HL-60 (cell line): ENCODE measurements at regions not wholly inside any gene's neighbourhood (a gene's known extent, or its start where the extent isn't known, plus 50 kb on each side); places are given as distances from the start of the nearest gene placed in this dataset.

ENCODE experiments used
- DNase-seq, 2 experiments: peaks; one replicate each; pipeline ENCODE4 v3.0.0-alpha.2; 2010 to 2020; ENCODE audit warnings: low read depth in 1 of 2, low spot score in 1 of 2
- H3K27ac ChIP-seq: fragments of 250-450 bp; sonication (Bioruptor Pico); replicated peaks from 2 replicates; pipeline ENCODE4 v1.5.1; 2020; ENCODE audit warnings: mild to moderate bottlenecking, moderate library complexity
- H3K27me3 ChIP-seq: fragments of 250-450 bp; sonication (Bioruptor Pico); 2 replicates; pipeline ENCODE4 v1.5.1; 2021; ENCODE audit warnings: mild to moderate bottlenecking, moderate library complexity; ENCODE audit not compliant: insufficient read depth, poor library complexity, severe bottlenecking
- H3K4me3 ChIP-seq: replicated peaks from 2 replicates; pipeline ENCODE4 v1.5.1; 2011; ENCODE audit warnings: mild to moderate bottlenecking, control low read depth, low read length; ENCODE audit not compliant: insufficient read depth
- CTCF ChIP-seq: IDR thresholded peaks from one replicate; pipeline ENCODE4 v1.5.1; 2011; ENCODE audit warnings: low read length, control low read depth, inconsistent platforms; ENCODE audit not compliant: insufficient read depth
- GABPA ChIP-seq: IDR thresholded peaks from 2 replicates; pipeline ENCODE4 v1.6.1; 2012; ENCODE audit warnings: low read depth
- POLR2AphosphoS5 ChIP-seq: IDR thresholded peaks from 2 replicates; pipeline ENCODE4 v1.6.1; 2012; ENCODE audit warnings: low read depth
- REST ChIP-seq: IDR thresholded peaks from 2 replicates; pipeline ENCODE4 v1.6.1; 2012; ENCODE audit warnings: low read depth; ENCODE audit not compliant: insufficient replicate concordance
- SPI1 ChIP-seq: IDR thresholded peaks from 2 replicates; pipeline ENCODE4 v1.6.1; 2012; ENCODE audit warnings: low read depth, mild to moderate bottlenecking, borderline replicate concordance

- no peak for DNase-seq
- Histone ChIP-seq H3K4me3 (no peak overlapping the region), H3K27ac (no peak overlapping the region), H3K27me3 (no peaks in the 10 kb centered on the region)
- TF ChIP-seq GABPA (no peak), CTCF (no peak), SPI1 (no peak), POLR2AphosphoS5 (no peak), REST (no peak)
Observed at GRCh38 chr4:84319124-84319523, 180.0 kb downstream of the NKX6-1 start.

GRCh38 chr4:84317513-84317912 is 181.6 kb downstream of the NKX6-1 start:
- Histone ChIP-seq H3K27ac (no peak overlapping the region), H3K27me3 (no peaks in the 10 kb centered on the region), H3K4me3 (no peak overlapping the region)
- TF ChIP-seq SPI1 (peak; percentile 13; the same call in 1 of the 2 replicates), REST (no peak)
- no peak for DNase-seq

GRCh38 chr4:84312426-84313012 is 186.6 kb downstream of the NKX6-1 start:
- TF ChIP-seq REST (no peak), SPI1 (no peak), POLR2AphosphoS5 (no peak), GABPA (no peak), CTCF (no peak)
- Histone ChIP-seq H3K27me3 (no peaks in the 10 kb centered on the region), H3K27ac (no peak overlapping the region), H3K4me3 (no peak overlapping the region)
- no peak for DNase-seq
